ENCODE measurements at regions not wholly inside any gene's neighbourhood (a gene's known extent, or its start where the extent isn't known, plus 50 kb on each side); places are given as distances from the start of the nearest gene placed in this dataset.

- TF ChIP-seq CTCF (IDR thresholded peaks at IDR 0.05) (no peak), POLR2AphosphoS5 (IDR thresholded peaks at IDR 0.05; ENCODE audit: low read depth, low read length) (no peak)
- TF ChIP-seq, protein P1, sequence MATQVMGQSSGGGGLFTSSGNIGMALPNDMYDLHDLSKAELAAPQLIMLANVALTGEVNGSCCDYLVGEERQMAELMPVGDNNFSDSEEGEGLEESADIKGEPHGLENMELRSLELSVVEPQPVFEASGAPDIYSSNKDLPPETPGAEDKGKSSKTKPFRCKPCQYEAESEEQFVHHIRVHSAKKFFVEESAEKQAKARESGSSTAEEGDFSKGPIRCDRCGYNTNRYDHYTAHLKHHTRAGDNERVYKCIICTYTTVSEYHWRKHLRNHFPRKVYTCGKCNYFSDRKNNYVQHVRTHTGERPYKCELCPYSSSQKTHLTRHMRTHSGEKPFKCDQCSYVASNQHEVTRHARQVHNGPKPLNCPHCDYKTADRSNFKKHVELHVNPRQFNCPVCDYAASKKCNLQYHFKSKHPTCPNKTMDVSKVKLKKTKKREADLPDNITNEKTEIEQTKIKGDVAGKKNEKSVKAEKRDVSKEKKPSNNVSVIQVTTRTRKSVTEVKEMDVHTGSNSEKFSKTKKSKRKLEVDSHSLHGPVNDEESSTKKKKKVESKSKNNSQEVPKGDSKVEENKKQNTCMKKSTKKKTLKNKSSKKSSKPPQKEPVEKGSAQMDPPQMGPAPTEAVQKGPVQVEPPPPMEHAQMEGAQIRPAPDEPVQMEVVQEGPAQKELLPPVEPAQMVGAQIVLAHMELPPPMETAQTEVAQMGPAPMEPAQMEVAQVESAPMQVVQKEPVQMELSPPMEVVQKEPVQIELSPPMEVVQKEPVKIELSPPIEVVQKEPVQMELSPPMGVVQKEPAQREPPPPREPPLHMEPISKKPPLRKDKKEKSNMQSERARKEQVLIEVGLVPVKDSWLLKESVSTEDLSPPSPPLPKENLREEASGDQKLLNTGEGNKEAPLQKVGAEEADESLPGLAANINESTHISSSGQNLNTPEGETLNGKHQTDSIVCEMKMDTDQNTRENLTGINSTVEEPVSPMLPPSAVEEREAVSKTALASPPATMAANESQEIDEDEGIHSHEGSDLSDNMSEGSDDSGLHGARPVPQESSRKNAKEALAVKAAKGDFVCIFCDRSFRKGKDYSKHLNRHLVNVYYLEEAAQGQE (IDR thresholded peaks at IDR 0.05; ENCODE audit: insufficient read depth in 1 of 2, low read depth in 2 of 2, low read length in 1 of 2): no peak
Observed at GRCh38 chr20:7355051-7355450, 585.2 kb downstream of the HAO1 start.

Measured in Panc1 (cell line).